Brain microvascular endothelial cell (primary cell): ENCODE measurements at regions not wholly inside any gene's neighbourhood (a gene's known extent, or its start where the extent isn't known, plus 50 kb on each side); places are given as distances from the start of the nearest gene placed in this dataset.

Experiments
- DNase-seq: peaks from one replicate; pipeline ENCODE4 v3.0.0-alpha.2; 2020
- H3K27ac ChIP-seq: fragments of 250-450 bp; sonication (Bioruptor Pico); 2 replicates; pipeline ENCODE4 v1.5.1; 2020; ENCODE audit warnings: mild to moderate bottlenecking, moderate library complexity
- H3K27me3 ChIP-seq: fragments of 250-450 bp; sonication (Bioruptor Pico); replicated peaks from 2 replicates; pipeline ENCODE4 v1.5.1; 2020; ENCODE audit warnings: mild to moderate bottlenecking
- H3K36me3 ChIP-seq: fragments of 250-450 bp; sonication (Bioruptor Pico); replicated peaks from 2 replicates; pipeline ENCODE4 v1.5.1; 2020; ENCODE audit warnings: mild to moderate bottlenecking
- H3K4me3 ChIP-seq: 2 replicates; pipeline ENCODE4 v1.5.1; 2011; ENCODE audit warnings: low read depth, mild to moderate bottlenecking, control low read depth, low read length, moderate library complexity
- in situ Hi-C: cut with HindIII; loops from 2 replicates; pipeline ENCODE4 v1.10.0; 2017; ENCODE audit warnings: low sequenced_read_pairs, low pct_ligation_motif_present
- TF ChIP-seq, protein P1 (sequence below): IDR thresholded peaks from 2 replicates; pipeline ENCODE4 v1.5.1; 2011; ENCODE audit warnings: low read depth, mild to moderate bottlenecking, moderate library complexity, low read length, control low read depth, inconsistent platforms; ENCODE audit errors: missing control alignments

- TF ChIP-seq, protein P1, sequence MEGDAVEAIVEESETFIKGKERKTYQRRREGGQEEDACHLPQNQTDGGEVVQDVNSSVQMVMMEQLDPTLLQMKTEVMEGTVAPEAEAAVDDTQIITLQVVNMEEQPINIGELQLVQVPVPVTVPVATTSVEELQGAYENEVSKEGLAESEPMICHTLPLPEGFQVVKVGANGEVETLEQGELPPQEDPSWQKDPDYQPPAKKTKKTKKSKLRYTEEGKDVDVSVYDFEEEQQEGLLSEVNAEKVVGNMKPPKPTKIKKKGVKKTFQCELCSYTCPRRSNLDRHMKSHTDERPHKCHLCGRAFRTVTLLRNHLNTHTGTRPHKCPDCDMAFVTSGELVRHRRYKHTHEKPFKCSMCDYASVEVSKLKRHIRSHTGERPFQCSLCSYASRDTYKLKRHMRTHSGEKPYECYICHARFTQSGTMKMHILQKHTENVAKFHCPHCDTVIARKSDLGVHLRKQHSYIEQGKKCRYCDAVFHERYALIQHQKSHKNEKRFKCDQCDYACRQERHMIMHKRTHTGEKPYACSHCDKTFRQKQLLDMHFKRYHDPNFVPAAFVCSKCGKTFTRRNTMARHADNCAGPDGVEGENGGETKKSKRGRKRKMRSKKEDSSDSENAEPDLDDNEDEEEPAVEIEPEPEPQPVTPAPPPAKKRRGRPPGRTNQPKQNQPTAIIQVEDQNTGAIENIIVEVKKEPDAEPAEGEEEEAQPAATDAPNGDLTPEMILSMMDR: no peak
- Histone ChIP-seq H3K4me3 (no peak overlapping the region), H3K27ac (peak overlapping the region; percentile 78), H3K27me3 (no peaks in the 10 kb centered on the region), H3K36me3 (peaks cover 14% of the 10 kb centered on the region)
- in situ Hi-C loops: loop anchor here (25.0 kb wide), 1 partner anchor 371 kb away; no protein-coding TSS in a partner anchor
- peak; percentile 68 for DNase-seq
These were observed 96.7 kb downstream of the RFLNA start for GRCh38 chr12:124391340-124392261.

DNA sequence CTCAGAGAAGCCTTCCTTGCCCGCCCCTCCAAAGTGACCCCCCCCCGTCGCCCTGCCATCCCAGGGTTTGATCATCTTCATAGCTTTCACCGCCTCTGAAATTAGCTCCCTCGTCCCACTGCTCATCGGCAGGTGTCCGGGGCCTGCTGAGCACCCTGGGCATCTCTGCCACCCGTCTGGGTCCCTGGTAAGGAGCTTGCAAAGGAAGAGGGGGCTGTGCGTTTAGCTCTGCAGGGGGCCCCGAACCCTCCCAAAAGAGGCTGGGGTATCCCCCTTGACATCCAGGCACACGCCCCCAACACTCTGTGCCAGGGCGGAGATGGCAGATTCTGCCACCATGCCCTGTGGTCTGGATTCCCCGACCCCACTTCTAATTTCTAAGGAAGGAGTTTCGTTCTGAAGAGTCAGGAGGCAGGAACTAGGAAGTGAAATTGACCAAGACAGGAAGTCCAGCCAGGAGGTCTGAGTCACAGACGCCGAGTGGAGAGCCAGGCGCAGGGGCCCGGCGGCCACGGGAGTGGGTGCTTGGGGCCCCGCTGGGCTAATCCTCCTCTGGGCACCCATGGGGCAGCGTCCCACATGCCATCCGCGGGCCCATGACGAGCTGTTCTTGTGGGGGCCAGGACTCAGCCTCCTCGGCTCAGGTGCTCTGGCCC lies 95.7 kb downstream of the RFLNA start:
- Histone ChIP-seq H3K27me3 (no peaks in the 10 kb centered on the region), H3K36me3 (peaks cover 17% of the 10 kb centered on the region), H3K27ac (peak overlapping the region; percentile 78), H3K4me3 (no peak overlapping the region)
- in situ Hi-C loops: loop anchor here (25.0 kb wide), 1 partner anchor 372 kb away; no protein-coding TSS in a partner anchor
- peak; percentile 77 for DNase-seq
- TF ChIP-seq, protein P1: no peak

DNA sequence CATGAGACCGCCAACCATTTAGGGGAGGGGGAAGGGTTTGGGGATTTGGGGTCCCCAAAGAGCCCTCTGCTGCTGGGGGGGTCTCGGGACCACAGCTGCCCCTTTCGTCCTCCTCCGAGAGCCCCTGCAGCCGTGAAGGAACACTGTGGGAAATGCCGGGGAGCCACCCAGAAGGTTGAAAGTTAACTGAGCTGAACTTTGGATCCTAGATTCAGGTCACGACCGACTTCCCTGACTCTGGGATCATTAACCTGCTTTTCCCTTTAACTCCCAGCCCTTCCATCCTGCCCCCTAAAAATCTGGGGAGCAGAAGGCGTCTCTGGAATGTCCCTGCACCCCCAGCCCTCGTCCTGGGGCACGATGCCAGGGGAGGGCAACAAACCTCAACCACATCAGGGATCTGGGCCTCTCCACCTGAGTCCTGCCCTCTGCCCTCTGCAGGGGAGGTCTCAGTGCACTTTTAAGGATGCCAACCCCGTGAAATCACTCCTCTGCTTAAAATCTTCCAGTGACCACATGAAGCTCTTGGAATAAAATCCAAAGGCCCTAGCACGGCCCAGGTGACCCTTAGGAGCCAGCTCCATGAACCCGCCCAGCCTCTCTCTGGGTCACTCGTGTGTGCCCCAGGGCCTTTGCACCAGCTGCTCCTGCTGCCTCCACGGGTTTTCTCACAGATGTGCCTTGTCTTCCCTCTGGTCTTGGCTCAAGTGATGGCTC lies 95.0 kb downstream of the RFLNA start:
- H3K36me3 ChIP-seq: peaks cover 21% of the 10 kb centered on the region
- in situ Hi-C loops: loop anchor here (25.0 kb wide), 1 partner anchor 372 kb away; no protein-coding TSS in a partner anchor
- H3K4me3 ChIP-seq: peak overlapping the region; percentile 95
- TF ChIP-seq, protein P1: no peak
- peak overlapping the region; percentile 86 for H3K27ac ChIP-seq
- DNase-seq: no peak
- H3K27me3 ChIP-seq: no peaks in the 10 kb centered on the region

DNA sequence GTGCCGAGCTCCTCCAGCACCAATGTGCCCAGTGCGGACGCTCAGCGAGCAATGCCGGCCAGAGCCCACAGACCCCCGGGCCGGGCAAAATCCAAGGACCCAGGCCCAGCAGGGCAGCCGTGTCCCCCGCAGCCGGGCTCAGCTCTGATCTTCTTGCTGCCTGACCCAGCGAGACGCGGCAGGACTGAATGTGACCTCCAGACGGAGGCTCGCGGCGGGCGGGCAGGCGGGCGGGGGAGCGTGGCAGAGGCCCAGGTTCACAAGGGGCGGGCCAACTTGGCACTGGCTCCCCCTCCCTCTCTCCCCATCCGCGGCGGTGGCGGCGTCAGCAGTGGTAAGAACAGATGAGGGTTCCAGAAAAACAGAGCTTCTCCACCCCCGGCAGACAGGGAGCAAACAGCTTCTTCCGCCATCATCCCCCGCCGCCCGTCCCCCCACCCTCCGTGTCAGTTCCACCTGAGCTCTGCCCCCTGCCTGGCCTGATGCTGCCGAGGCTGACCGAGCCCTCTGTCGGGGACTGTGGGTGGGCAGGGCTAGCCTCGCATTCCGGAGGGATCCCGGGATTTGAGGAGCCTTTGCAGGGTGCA lies 94.3 kb downstream of the RFLNA start:
- Histone ChIP-seq H3K27ac (peak overlapping the region; percentile 86), H3K27me3 (no peaks in the 10 kb centered on the region), H3K36me3 (peaks cover 21% of the 10 kb centered on the region), H3K4me3 (peak overlapping the region; percentile 95)
- TF ChIP-seq, protein P1: peak; percentile 20
- peak; percentile 76 for DNase-seq
- in situ Hi-C loops: loop anchor here (25.0 kb wide), 1 partner anchor 373 kb away; no protein-coding TSS in a partner anchor

DNA sequence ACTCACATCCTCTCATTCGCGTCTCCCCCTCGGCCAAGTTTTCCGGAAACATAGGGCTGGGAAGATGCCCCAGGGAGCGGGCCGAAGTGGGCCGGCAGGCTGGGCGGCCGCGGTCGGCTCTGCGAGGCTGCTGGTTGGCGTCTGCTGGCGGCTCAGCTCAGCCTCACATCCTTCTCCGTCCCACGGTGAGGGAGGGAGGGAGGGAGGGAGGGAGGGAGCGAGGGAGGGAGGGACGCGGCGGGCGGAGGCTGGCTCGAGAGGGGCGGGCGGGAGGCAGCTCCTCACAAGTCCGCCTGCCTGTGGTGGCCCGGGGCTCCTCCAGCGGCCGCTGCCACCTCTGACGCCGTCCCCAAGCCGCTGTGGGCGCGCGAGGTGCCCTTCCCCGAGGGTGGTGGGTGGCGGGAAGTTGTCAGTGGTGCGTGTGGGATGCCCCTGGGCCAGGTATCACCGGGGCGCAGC lies 93.8 kb downstream of the RFLNA start:
- peak; percentile 63 for DNase-seq
- TF ChIP-seq, protein P1: no peak
- H3K27ac ChIP-seq: peak overlapping the region; percentile 86
- H3K27me3 ChIP-seq: no peaks in the 10 kb centered on the region
- peak overlapping the region; percentile 95 for H3K4me3 ChIP-seq
- in situ Hi-C loops: loop anchor here (25.0 kb wide), 1 partner anchor 374 kb away; no protein-coding TSS in a partner anchor
- H3K36me3 ChIP-seq: peaks cover 20% of the 10 kb centered on the region
